GM19463 (cell line): ENCODE measurements at regions not wholly inside any gene's neighbourhood (a gene's known extent, or its start where the extent isn't known, plus 50 kb on each side); places are given as distances from the start of the nearest gene placed in this dataset.
"Not testable (repeated sequence)": the region's sequence is repeated elsewhere in the genome, so short reads cannot be mapped to it uniquely, and the experiment has no call there.

Experiments used
- ATAC-seq: cut with Tn5 transposase; IDR thresholded peaks from one replicate; pipeline ENCODE4 v1.9.1; 2021; ENCODE audit warnings: mild to moderate bottlenecking, moderate library complexity; ENCODE audit not compliant: unreplicated experiment

DNA sequence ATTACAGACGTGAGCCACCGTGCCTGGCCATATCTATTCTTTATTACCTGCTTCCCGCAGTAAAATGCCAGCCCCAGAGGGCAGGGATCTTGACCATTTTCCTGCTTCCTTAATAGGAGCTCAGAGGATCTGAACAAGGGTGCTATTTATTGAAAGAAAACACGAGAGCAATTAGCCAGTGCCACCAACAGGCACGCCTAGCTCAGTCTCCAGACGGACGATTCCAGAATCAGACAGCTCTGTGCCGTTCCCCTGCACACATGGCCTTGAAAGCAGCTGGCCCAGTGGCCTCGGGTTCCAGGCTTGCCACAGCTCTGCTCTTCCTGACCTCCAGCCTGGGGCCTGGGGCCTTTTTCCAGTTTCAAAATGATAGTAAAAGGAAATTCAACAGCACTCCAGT is 135.2 kb upstream of the RFLNA start:
- no peak for ATAC-seq

GRCh38 chr12:124160097-124160756 is 134.7 kb upstream of the RFLNA start:
- ATAC-seq: no peak

DNA sequence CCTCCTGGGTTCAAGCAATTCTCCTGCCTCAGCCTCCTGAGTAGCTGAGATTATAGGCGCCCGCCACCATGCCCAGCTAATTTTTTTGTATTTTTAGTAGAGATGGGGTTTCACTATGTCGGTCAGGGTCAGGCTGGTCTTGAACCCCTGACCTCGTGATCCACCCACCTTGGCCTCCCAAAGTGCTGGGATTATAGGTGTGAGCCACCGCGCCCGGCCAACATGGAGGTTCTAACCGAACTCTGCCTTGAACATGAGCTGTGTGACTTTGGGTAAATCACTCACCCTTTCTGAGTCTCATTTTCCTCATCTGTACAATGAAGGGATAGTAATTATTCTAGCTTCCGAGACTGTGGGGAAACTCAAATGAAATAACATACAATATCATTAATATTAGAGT is 133.5 kb upstream of the RFLNA start:
- not testable (repeated sequence) for ATAC-seq

DNA sequence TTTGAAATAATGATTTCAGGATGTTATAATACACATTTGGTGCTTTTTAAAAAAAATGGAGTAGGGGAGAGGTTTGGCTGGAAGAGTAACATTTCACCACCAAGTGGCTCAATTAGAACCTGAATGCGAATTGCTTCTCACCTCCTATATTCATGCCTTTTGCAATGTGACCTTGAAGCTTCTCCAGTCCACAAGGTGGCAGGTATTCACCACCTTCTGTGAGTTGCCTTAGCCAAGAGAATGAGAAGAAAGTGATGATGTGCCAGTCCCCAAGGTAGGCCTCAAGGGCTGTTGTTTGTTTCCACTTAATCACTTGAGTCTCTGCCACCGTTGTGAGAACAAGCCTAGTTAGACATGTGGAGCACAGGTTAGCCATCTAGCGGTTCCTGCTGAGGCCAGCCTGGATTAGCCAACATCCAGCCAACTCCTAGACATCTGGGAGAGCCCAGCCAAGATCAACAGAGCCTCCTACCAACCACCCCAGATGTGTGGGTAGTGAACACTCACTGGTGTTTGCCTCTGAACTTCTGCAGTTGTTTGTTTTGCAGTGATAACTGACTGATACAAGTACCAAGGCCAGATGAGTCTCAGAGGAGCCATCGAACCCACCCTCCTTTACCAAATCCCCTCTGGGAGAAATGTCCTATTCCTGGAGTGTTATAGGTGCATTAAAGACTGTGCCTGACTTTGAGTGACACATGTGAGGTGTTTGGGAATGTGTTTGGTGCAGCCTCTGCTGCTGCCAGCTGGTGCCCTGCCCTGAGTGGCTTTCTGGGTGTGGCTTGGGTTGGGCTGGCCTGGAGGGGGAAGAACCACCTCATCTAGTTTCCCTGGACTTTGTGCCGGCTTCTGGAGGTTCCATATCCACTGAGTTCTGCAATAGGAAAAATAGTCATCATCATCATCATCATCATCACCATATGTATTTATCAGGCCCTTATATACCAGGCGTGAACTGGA is 132.5 kb upstream of the RFLNA start:
- no peak for ATAC-seq

GRCh38 chr12:124165695-124166094 is 129.2 kb upstream of the RFLNA start:
- ATAC-seq: no peak

DNA sequence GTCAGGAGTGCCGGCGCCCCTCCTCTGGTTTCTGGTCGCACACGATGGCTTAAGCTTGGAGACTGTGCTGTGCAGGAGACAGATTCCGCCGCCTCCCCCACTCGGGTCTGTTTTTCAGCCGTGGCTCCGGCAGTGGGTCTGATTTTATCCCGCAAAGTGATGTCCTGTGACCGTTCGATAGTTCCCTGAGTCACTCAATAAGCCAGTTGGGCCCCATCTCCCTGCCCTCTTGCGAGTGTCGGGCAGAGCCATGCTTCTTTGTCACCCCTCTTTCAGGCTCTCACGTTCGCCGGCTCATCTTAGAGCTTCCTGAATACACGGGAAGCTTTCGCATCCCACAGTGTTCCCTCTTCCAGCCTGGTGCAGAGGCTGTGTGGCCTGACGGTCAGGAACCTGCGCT is 127.8 kb upstream of the RFLNA start:
- no peak for ATAC-seq

DNA sequence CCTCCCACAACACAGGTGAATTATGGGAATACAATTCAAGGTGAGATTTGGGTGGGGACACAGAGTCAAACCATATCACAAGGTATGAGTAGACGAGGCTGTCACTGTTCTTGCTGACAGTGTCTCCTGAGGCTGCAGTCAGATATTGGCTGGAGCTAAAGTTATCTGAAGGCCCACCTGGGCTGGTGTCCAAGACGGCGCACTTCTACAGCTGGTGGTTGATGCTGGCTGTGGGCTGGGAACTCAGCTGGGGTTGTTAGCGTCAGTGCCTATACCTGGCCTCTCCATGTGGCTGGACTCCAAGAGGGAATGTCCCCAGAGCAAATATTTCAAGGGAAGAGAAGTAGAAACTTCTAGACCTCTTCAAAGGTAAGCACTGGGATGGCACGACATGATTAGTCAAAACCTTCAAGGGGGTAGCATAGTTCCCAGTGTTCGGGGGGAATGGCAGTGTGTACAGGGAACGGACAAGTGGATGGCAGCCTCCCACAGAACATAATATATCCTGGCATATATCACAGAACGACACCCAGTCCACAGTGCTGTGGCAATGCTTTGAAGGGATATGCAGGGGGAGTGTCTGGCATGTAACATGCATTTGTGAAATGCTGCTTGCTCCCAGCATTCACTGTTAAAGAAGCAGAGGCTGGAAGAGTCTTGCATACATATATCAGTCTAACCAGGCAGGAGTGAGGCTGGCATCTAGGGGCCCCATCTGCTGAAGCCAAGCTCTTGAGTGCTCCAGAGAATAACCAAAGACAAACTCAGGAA is 126.7 kb upstream of the RFLNA start:
- no peak for ATAC-seq

DNA sequence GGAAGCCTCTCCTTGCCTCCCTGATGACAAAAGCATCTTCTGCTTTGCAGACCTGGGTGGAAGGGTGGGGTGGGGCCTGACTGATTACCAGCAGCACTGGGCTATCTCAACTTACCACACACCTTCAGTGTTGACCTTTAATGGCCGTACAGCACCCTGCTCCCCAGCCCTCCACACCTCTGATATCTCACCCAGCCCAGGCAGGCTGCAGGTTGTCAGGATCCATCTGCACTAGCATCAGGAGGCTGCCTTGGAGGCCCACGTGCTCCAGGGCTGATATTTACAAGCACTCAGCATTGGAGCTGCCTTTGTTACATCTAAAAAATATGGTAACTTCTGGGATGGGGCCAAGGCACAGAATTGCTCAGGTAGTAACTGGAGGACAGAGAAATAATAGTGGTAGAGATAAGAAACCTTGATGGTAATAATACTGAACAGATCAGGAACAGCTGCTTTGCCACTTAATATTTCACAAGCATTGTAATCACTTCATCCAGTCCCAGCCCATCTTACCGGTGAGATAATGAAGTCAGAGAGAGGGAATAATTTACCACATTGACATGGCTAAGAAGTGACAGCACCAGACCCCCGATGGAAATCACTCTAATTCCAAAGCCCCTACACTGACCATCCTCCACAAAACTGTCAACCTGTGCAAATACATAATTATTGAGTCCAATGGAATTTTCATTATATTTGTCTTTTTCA is 125.2 kb upstream of the RFLNA start:
- no peak for ATAC-seq

- no peak for ATAC-seq
Measured at GRCh38 chr12:124170760-124171159, 124.1 kb upstream of the RFLNA start.

DNA sequence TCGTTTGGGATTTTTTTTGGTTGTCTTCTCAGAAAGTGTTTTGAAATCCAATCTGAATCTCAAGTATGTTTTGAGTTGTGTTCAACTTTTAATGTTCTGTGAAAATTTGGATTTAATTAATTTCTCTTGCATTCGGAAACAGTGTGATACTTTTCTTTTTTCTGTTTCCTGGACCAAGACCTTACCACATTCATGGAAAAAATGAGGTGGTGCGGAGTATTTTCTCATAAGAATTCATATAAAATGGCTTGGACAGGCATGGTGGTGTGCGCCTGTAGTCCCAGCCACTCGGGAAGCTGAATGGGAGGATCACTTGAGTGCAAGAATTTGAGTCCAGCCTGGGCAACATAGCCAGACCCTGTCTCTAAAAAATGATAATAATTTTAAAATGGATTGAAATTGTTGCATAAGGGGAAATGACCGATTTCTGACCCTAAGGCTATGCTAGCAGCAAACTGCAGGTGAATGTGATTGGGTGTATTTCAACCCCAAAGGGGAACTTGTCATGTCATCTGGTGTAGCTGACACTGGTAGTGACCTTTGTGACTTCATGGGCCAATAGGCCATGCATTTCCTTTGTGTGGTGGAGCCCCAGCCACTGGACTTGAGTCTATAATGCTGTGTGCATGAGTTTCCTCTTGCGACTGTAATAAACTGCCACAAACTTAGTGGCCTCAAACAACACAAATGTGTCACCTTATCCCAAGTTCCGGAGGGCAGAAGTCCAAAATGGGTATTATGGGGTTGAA is 123.5 kb upstream of the RFLNA start:
- ATAC-seq: no peak

DNA sequence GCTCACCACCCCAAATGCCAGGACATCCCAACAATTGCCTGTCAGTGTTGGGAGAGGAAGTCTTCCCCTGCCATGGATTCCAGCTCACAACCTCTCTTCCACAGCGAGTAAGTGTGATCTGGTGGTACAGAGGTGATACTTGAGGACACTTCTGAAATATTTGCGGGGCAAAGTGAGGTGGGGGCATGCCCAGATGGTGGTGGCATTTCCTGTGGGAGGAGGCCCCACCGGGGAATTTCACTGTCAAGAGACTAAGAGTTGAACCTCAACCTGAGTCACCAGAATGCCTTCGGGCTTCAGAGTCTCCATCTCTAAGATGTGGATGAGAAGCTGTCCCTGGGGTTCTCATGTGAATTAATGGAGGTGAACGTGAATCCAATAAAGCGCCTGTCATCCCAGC is 122.3 kb upstream of the RFLNA start:
- no peak for ATAC-seq

GRCh38 chr12:124173692-124174091 is 121.2 kb upstream of the RFLNA start:
- no peak for ATAC-seq

DNA sequence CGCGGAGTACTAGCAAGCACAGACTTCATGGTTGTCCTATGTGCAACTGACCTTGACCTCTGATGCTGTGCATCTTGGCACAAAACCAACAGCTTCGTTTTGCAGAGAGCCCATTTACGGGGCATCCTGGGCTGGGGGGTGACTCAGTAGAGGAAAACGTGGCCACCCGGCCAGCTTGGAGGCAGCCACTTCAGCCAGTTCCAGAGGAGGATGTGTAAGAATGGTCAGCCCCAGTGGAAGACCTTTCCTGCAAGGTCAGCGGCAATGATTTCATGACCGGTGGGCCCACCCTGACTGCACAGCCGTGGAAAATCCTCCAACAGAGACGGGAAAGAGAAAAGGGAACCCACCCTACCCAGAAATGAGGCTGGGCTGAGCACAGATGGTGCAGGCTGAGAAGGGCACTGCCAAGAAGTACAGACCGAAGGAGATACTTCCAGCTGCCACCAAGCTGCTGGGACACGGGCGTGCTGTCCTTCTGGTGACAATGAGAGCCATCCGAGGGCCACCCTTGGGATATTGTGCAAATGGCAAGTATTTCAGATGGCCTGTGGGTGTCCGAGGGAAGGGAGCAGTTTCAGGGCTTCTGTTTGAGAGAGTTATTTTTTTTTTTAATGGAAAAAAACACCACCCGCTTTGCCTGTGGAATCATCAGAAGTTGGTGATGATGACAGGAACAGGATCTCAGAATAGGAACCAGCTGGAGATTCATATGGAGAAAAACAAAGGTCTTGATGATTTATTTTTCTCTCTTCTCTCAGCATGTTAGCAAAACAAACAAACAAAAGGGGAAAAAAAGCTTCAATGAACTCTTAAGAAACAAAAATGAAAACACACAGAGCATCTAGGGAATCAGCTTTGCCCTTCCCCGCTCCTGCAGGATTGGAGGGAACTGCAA is 120.2 kb upstream of the RFLNA start:
- no peak for ATAC-seq

- no peak for ATAC-seq
Measured at GRCh38 chr12:124175704-124176103, 119.2 kb upstream of the RFLNA start.

- no peak for ATAC-seq
Measured at GRCh38 chr12:124177276-124177950, 117.5 kb upstream of the RFLNA start.

DNA sequence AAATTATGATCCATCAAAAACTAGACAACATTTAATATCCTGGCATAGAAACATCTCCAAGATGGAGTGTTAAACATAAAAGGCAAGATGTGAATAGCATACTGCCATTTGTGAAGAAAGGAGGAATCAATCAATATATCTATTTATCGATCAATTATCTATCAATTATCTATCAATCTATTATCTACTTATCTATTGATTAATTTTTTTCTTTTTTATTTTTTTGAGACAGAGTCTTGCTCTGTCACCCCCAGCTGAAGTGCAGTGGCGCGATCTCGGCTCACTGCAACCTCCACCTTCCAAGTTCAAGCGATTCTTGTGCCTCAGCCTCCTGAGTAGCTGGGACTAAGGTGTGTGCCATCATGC is 117.0 kb upstream of the RFLNA start:
- ATAC-seq: no peak

DNA sequence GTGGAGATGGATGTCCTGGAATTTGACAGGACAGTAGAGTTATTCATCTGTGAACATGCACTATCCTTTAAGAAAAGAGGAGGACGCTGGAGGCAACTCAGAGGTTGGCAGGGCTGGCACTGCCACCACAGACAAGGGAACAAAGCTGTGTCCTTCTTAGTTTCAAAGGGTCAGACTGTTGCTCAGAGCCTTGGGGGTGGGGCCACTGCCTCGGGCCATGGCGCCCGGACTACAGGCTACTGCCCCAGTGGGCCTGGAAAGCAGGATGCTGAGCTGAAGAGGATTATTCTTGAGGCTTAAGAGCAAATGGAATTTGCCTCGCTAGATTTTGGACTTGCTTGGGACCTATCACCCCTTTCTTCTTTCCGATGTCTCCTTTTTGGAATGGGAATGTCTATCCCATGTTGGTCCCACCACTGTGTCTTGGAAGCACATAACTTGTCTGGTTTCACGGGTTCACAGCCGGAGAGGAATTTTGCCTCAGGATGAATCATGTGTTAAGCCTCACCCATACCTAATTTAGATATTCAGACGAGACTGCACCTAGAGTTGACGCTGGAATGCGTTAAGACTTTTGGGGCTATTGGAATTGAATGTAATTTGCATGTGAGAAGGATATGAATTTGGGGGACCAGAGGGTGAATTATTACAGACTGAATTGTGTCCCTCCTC is 114.8 kb upstream of the RFLNA start:
- no peak for ATAC-seq

DNA sequence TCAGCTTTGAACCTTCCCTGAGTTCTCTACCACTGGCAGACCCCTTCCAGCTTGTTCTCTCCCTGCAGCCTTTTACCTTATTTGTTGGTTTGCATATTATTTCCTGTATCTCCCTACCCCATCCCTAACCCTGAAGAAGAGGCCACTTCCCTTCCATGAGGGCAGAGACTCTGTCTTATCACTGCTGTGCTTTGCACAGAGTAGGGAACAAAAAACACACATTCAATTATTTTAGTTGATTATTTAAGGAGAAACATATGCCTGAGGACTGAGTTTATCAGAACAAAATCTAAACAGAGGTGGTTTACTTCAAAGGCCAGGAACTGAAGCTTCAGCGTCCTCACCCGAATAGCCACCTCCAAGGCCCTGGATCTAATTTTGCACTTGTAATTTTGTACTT is 111.7 kb upstream of the RFLNA start:
- ATAC-seq: no peak
